ENCODE measurements at regions not wholly inside any gene's neighbourhood (a gene's known extent, or its start where the extent isn't known, plus 50 kb on each side); places are given as distances from the start of the nearest gene placed in this dataset.

DNA sequence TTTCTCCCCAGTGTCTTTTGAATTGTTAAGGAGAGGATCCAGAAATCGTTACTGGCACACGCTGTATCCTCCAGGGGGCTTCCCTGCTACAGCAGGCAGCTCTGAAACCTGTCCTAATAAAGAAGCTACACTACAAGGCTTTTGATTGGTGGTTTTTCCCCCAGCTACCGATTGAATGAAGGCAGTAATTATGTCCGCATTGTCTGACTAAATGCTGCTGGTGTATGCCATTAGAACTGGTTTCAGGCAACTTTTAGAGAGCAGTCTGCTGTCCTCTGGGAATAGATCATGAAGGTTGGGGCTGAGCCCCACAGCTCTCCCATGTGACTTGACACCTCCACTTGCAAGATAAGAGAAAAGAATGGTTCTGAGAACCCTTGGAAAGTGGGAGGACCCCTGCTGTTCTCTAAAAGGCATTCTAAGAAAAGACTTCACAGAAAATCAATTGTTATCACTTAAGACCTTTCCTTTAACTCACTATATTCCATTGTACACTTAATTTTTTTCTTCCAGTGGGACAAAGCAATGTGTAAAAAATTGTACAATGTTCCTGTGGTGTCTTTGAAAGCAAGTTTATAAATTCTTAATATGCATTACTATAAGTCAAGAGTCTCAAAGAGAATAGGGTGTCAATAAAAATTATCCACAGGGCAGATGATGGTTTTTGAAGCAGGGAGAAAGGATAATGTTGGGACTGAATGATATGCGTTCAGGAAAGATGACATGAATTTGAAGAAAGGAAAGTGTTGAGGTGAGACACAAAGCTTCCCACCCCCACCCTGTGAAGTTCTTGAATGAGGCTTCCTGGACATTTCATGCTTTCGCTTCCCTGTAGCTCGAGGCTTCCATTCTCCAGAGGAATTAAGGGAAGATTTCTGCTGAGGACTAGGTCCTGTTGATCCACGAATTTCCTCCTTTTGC lies 53.0 kb upstream of the DAZL start:
- H3K4me3 Mint-ChIP-seq, result no peak overlapping the region
- no peaks in the 10 kb centered on the region for H3K36me3 Mint-ChIP-seq (ENCODE audit: low read depth)
- H3K27ac Mint-ChIP-seq, result no peak overlapping the region
- H3K9me3 Mint-ChIP-seq, result peaks cover 1% of the 10 kb centered on the region
- CTCF ChIA-PET, result no interaction called here
- intact Hi-C loops (cut with micrococcal nuclease), result no loop called here
- H3K4me1 Mint-ChIP-seq (ENCODE audit: low read depth), result no peaks in the 10 kb centered on the region
- DNase-seq, result no peak
- no peaks in the 10 kb centered on the region for H3K27me3 Mint-ChIP-seq (ENCODE audit: low read depth)

DNA sequence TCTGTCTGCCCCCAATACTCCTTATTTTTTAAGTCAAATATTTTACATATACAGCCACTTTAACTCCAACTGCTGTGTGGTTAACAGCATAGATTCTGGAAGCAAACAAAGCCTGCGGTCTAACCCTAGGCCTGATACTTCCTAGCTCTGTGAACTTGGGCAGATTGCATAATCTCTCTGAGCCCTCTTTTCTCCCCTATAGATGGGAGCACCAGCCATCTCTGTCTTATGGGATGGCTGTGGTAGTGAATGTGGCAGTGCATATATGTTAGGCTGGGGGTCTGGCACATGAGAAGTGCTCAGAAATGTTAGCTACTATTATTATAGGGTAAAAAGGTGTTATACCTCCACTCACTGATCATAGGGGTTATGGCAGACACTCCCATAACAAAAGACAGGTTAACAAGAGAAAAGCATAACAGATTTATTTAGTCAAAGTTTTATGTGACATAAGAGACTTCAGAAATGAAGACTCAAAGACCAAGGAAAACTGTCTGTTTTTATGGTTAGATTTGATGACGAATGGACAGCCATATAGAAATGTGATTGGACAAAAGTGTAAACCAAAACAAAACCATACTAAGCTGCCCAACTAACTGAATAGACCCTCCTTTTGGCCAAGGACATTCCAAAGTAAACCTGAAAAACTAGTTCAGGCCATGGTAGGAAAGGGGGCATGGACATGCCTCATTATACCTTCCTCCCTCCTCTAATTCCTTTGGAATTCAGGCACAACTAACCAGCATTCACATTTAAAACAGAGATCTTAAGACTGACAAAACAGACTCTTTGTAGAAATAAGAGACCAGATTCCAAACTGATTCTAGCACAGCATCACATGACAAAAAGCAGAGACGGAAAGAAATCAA lies 53.9 kb upstream of the DAZL start:
- DNase-seq, result no peak
- no peaks in the 10 kb centered on the region for H3K36me3 Mint-ChIP-seq (ENCODE audit: low read depth)

DNA sequence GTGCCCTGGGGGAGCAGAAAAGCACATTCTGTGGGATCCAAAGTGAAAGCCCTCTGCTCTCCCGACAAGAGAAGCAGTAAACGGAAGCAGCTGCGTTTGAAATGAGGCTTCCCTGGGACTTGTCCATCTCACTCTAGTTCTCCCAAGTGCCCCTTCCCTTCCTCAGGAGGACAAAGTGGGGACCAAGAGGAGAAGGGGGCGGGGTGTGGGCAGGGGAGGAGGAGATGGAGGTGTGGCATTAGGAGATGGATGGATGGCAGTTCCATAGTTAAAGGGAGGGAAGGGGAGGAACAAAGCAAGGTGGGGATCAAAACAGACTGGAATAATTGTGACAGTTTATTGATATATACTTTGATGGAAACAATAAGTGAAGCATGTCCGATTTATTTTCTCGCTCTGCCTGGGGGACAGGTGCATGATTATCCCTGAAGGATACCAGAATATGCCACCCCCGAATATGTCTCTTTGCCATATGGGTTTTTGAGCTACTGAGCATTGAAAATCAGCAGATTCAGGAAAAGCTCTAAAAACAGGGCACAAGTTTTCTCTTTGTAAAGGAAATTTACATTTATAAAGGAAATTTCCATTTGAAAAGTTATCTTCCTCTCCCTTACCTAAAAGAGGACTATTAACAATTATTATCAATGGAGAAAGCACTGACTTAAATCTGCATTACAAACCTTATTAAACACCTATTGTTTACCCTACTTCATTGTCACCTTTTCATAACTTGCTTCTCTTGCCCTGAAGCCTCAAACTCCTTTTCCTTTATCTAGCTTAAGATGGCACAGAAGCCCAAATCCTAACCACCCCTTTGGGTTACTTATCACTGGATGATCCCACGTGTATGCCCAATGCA lies 58.9 kb upstream of the DAZL start:
- H3K36me3 Mint-ChIP-seq (ENCODE audit: low read depth), result no peaks in the 10 kb centered on the region
- no peak for DNase-seq

More for the DNA sequence above, 53.9 kb upstream of the DAZL start:
- CTCF ChIA-PET, result no interaction called here
- H3K27ac Mint-ChIP-seq, result no peak overlapping the region
- H3K27me3 Mint-ChIP-seq (ENCODE audit: low read depth), result no peaks in the 10 kb centered on the region
- H3K4me1 Mint-ChIP-seq (ENCODE audit: low read depth), result no peaks in the 10 kb centered on the region
- peaks cover 1% of the 10 kb centered on the region for H3K9me3 Mint-ChIP-seq
- intact Hi-C loops (cut with micrococcal nuclease), result no loop called here
- no peak overlapping the region for H3K4me3 Mint-ChIP-seq

DNA sequence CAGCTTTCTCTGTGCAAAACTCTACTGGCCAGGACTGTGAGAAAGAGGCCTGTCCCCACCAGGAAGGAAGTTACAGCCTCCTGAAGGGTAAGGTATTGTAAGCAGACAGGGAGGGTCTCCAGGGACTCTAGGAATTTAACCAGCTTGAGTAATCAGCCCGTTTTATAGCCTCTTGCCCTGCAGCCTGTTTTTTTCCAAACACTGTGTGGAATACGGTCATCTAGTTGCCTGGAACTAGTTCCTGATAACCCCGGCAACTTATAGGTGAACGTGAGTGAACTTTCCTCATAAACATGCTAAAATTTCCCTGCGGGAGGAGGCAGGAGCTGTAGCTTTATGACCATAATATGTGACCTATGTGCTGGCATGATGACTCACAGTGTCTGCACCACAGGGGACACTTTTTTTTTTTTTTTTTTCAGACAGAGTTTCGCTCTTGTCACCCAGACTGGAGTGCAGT lies 60.1 kb upstream of the DAZL start:
- intact Hi-C loops (cut with micrococcal nuclease), result no loop called here
- CTCF ChIA-PET, result no interaction called here
- no peak overlapping the region for H3K4me3 Mint-ChIP-seq

More for the DNA sequence above, 58.9 kb upstream of the DAZL start:
- intact Hi-C loops (cut with micrococcal nuclease), result no loop called here
- Mint-ChIP-seq H3K4me3 (no peak overlapping the region), H3K27ac (no peak overlapping the region), H3K27me3 (ENCODE audit: low read depth) (no peaks in the 10 kb centered on the region), H3K4me1 (ENCODE audit: low read depth) (no peaks in the 10 kb centered on the region), H3K9me3 (peaks cover 1% of the 10 kb centered on the region)
- CTCF ChIA-PET, result no interaction called here

DNA sequence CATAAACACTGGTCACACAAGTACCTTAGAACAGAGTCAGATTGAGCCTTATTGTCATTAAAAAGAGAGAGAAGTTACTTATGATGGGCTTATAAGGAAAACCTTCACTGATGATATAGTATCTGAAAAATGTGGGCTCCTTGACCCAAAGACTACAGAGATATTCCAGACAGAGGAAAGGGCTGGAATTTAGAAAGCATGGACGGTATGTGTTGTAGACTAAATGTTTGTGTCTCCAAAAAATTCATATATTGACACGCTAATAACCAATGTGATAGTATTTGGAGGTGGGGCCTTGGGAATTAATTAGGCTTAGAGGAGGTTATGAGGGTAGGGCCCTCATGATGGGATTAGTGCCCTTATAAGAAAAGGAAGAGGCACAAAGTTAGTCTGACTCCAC lies 61.0 kb upstream of the DAZL start:
- Mint-ChIP-seq H3K27me3 (ENCODE audit: low read depth) (no peaks in the 10 kb centered on the region), H3K9me3 (no peaks in the 10 kb centered on the region), H3K36me3 (ENCODE audit: low read depth) (no peaks in the 10 kb centered on the region), H3K27ac (no peak overlapping the region), H3K4me3 (no peak overlapping the region), H3K4me1 (ENCODE audit: low read depth) (no peaks in the 10 kb centered on the region)
- CTCF ChIA-PET, result no interaction called here
- no peak for DNase-seq
- intact Hi-C loops (cut with micrococcal nuclease), result no loop called here

More for the DNA sequence above, 60.1 kb upstream of the DAZL start:
- Mint-ChIP-seq H3K36me3 (ENCODE audit: low read depth) (no peaks in the 10 kb centered on the region), H3K27me3 (ENCODE audit: low read depth) (no peaks in the 10 kb centered on the region), H3K4me1 (ENCODE audit: low read depth) (no peaks in the 10 kb centered on the region), H3K9me3 (peaks cover 1% of the 10 kb centered on the region), H3K27ac (no peak overlapping the region)
- no peak for DNase-seq

DNA sequence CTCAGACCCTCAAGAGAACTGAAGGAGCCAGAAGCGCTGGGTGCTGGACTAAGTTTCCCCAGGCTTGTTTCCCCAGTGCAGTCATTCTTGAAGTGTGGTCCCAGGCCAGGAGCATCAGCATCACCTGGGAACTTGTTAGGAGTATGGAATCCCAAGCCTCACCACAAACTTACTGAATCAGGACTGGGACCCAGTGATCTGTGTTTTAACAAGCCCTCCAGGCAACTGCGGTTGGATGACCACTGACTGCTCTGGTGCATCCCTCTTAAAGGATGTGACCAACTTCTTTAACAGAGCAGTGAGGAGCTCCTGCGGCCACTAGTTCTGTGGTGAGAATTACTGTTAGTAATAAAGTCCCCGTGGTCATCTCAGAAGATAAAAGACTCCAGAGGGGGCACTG lies 62.4 kb upstream of the DAZL start:
- no peaks in the 10 kb centered on the region for H3K36me3 Mint-ChIP-seq (ENCODE audit: low read depth)
- no peak overlapping the region for H3K27ac Mint-ChIP-seq
- no peaks in the 10 kb centered on the region for H3K4me1 Mint-ChIP-seq (ENCODE audit: low read depth)
- no peak overlapping the region for H3K4me3 Mint-ChIP-seq
- intact Hi-C loops (cut with micrococcal nuclease), result no loop called here
- no peak for DNase-seq
- no peaks in the 10 kb centered on the region for H3K9me3 Mint-ChIP-seq
- CTCF ChIA-PET, result no interaction called here
- no peaks in the 10 kb centered on the region for H3K27me3 Mint-ChIP-seq (ENCODE audit: low read depth)

DNA sequence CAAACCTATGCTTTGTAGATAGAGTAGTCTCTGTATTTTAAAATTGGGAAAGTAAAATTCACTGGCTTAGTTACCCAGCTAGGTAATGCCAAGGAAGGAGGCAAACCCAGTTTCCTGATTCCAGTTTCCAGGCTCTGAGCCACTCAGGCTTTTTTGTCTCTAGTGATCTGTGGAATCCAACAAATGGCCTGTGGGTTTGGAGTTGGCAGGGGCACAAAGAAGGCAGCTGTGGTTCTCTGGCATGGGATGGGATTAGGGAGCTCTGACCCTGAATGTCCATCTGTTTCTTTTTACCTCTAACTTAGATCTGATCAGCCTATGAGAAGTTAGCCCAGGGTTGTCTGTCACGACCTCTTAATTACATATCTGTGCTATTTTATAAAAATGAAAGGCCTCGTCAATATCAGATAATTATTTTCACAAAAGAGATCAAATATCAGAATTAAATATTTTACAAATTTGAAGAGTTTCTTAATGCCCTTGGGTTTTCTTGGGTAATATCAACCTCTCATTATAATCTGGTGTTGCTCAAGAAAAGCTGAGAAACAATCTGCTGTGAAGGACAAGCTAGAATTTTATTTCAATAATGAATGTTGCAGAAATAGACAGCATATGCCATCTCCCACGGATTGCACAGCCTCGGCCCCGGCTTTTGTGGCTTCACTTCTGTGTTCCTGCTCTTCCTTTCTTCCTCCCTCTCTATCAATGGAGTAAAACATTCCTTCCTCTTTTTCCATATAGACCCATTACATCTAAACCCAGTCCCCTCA lies 63.7 kb upstream of the DAZL start:
- Mint-ChIP-seq H3K36me3 (ENCODE audit: low read depth) (no peaks in the 10 kb centered on the region), H3K9me3 (no peaks in the 10 kb centered on the region), H3K27ac (no peak overlapping the region), H3K4me3 (no peak overlapping the region), H3K27me3 (ENCODE audit: low read depth) (no peaks in the 10 kb centered on the region), H3K4me1 (ENCODE audit: low read depth) (no peaks in the 10 kb centered on the region)
- CTCF ChIA-PET, result interaction anchor here (0.7 kb wide), 1 partner anchor 67 kb away, joined by 3 read pairs; no protein-coding TSS in a partner anchor
- intact Hi-C loops (cut with micrococcal nuclease), result no loop called here
- no peak for DNase-seq

DNA sequence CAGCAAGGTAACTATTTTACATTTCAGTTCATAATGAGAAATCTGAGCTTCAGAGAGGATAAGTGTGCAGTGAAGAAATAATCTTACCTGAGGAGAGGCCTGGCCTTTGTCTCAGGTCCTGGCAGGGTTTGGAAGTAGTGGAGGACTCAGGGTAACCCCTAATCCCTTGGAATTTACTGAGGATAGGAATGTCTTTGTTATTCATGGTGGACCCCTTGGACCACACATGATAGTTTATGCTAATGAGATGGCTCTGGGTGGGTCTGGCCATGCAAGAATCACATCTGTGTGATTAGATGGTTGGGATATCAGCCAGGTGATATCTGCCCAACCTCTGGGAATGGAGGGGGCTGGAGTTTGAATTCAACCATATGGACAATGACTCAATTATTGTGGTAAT lies 65.0 kb upstream of the DAZL start:
- intact Hi-C loops (cut with micrococcal nuclease), result no loop called here
- Mint-ChIP-seq H3K4me1 (ENCODE audit: low read depth) (no peaks in the 10 kb centered on the region), H3K27me3 (ENCODE audit: low read depth) (no peaks in the 10 kb centered on the region), H3K4me3 (no peak overlapping the region), H3K27ac (no peak overlapping the region), H3K36me3 (ENCODE audit: low read depth) (no peaks in the 10 kb centered on the region), H3K9me3 (peaks cover 1% of the 10 kb centered on the region)
- DNase-seq, result no peak
- CTCF ChIA-PET, result no interaction called here

DNA sequence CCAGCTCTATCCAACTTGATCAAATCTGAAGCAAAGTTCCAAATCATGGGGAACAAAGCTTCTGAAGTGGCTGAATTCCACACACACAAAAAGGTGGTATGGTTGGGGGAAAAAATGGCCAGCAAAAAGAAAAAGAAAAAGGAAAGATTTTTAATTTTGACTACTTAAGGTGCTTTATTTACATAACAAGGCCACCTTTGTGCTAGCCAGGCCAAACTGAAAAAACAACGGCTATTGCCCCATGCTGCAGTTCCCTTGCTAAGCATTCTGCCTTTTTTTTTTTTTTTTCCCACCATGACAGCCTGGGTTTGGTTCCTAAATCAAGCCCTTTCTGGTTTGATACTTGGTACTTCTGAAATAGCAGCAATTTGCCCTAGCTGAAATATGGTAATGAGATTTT lies 66.5 kb upstream of the DAZL start:
- no peak overlapping the region for H3K27ac Mint-ChIP-seq

DNA sequence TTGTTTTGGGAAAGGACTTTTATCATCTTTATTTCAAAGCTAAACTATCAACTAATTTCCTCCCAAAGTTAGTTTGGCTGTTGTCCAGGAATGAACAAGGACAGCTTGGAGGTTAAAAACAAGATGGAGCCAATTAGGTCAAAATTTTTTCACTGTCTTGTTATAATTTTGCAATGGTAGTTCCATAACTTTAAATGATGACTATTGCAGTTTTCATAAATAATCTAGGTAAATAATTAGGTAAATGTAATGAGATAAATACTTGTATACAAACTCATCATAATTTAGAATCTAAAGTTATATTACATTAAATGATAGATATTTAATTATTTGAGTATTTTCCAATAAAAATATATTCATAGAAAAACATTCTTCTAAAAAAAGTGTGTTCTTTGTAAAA lies 68.3 kb upstream of the DAZL start:
- Mint-ChIP-seq H3K27ac (no peak overlapping the region), H3K36me3 (ENCODE audit: low read depth) (no peaks in the 10 kb centered on the region), H3K4me1 (ENCODE audit: low read depth) (no peaks in the 10 kb centered on the region), H3K27me3 (ENCODE audit: low read depth) (no peaks in the 10 kb centered on the region), H3K4me3 (no peak overlapping the region), H3K9me3 (peaks cover 11% of the 10 kb centered on the region)
- intact Hi-C loops (cut with micrococcal nuclease), result no loop called here
- no peak for DNase-seq
- CTCF ChIA-PET, result interaction anchor here (1.2 kb wide), 1 partner anchor 72 kb away, joined by 4 read pairs; no protein-coding TSS in a partner anchor

More for the DNA sequence above, 66.5 kb upstream of the DAZL start:
- CTCF ChIA-PET, result interaction anchor here (0.7 to 1.0 kb wide), 2 partner anchors 18 to 498 kb away, joined by 3 to 9 read pairs; no protein-coding TSS in a partner anchor
- no peak for DNase-seq
- no peaks in the 10 kb centered on the region for H3K27me3 Mint-ChIP-seq (ENCODE audit: low read depth)
- H3K4me1 Mint-ChIP-seq (ENCODE audit: low read depth), result no peaks in the 10 kb centered on the region
- intact Hi-C loops (cut with micrococcal nuclease), result no loop called here
- no peak overlapping the region for H3K4me3 Mint-ChIP-seq
- peaks cover 8% of the 10 kb centered on the region for H3K9me3 Mint-ChIP-seq
- no peaks in the 10 kb centered on the region for H3K36me3 Mint-ChIP-seq (ENCODE audit: low read depth)

DNA sequence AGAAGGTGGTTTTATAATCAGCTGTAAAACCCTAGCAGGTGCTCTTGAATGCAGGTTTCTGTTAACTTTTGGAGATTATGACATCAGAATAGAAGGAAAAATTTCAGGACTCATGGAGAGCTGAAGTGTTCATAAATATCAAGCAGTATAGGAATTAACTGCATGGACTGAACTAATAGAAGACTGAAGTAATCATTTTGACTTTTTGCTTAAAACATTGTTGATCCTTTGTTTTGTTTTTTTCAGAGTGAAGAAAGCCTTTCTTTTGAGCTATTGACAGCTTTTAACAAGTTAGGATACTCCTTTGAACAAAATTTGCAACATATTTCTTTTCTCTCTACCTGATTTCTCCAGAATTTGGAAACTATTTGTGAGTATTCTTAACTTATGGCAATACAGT lies 70.6 kb upstream of the DAZL start:
- peaks cover 11% of the 10 kb centered on the region for H3K9me3 Mint-ChIP-seq
- no peak for DNase-seq
- no peak overlapping the region for H3K27ac Mint-ChIP-seq
- intact Hi-C loops (cut with micrococcal nuclease), result no loop called here
- H3K36me3 Mint-ChIP-seq (ENCODE audit: low read depth), result no peaks in the 10 kb centered on the region
- H3K27me3 Mint-ChIP-seq (ENCODE audit: low read depth), result no peaks in the 10 kb centered on the region
- CTCF ChIA-PET, result no interaction called here
- no peak overlapping the region for H3K4me3 Mint-ChIP-seq
- H3K4me1 Mint-ChIP-seq (ENCODE audit: low read depth), result no peaks in the 10 kb centered on the region

Data from activated naive CD4-positive, alpha-beta T cell treated with anti-CD3 and anti-CD28 coated beads for 36 hours (primary cell).